ENCODE measurements at regions not wholly inside any gene's neighbourhood (a gene's known extent, or its start where the extent isn't known, plus 50 kb on each side); places are given as distances from the start of the nearest gene placed in this dataset.

DNA sequence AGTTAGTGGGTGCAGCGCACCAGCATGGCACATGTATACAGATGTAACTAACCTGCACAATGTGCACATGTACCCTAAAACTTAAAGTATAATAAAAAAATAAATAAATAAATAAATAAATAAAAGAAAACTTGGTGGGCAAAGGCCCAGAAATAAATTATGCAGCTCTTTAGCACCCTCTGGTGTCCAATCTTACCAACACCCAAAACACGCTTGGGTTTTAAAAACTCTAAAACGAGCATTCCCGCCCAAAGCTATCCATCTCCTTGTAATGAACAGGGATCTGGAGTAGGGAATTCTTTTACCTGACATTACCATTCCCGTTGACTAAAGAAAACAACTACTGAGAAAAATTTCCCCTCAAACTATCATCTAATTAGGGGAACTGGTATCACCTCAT, 2005.9 kb upstream of the CELF4 start:
- TF ChIP-seq, protein P1, sequence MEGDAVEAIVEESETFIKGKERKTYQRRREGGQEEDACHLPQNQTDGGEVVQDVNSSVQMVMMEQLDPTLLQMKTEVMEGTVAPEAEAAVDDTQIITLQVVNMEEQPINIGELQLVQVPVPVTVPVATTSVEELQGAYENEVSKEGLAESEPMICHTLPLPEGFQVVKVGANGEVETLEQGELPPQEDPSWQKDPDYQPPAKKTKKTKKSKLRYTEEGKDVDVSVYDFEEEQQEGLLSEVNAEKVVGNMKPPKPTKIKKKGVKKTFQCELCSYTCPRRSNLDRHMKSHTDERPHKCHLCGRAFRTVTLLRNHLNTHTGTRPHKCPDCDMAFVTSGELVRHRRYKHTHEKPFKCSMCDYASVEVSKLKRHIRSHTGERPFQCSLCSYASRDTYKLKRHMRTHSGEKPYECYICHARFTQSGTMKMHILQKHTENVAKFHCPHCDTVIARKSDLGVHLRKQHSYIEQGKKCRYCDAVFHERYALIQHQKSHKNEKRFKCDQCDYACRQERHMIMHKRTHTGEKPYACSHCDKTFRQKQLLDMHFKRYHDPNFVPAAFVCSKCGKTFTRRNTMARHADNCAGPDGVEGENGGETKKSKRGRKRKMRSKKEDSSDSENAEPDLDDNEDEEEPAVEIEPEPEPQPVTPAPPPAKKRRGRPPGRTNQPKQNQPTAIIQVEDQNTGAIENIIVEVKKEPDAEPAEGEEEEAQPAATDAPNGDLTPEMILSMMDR (IDR thresholded peaks at IDR 0.05), result no peak
- no peak for TF ChIP-seq POLR2A (IDR thresholded peaks at IDR 0.05)

Data from ovary (tissue), 3 donors.